GM23248 (cell line): ENCODE measurements at regions not wholly inside any gene's neighbourhood (a gene's known extent, or its start where the extent isn't known, plus 50 kb on each side); places are given as distances from the start of the nearest gene placed in this dataset.
"Not testable (repeated sequence)": the region's sequence is repeated elsewhere in the genome, so short reads cannot be mapped to it uniquely, and the experiment has no call there.

ENCODE experiments used
- DNase-seq: peaks from one replicate; pipeline ENCODE4 v3.0.0-alpha.2; 2015
- H2AFZ ChIP-seq: fragments of 200-600 bp; sonication (generic); 2 replicates; pipeline ENCODE4 v1.6.1; 2016; ENCODE audit warnings: antibody characterized with exemption
- H3F3A ChIP-seq: fragments of 200-600 bp; sonication (generic); 2 replicates; pipeline ENCODE4 v1.6.1; 2016; ENCODE audit warnings: mild to moderate bottlenecking, antibody characterized with exemption, mixed run types; ENCODE audit not compliant: insufficient read depth
- H3K27ac ChIP-seq: fragments of 200-600 bp; sonication (generic); 2 replicates; pipeline ENCODE4 v1.5.1; 2016; ENCODE audit warnings: mild to moderate bottlenecking
- H3K27me3 ChIP-seq: fragments of 200-600 bp; sonication (generic); replicated peaks from 2 replicates; pipeline ENCODE4 v1.6.1; 2016; ENCODE audit warnings: mild to moderate bottlenecking; ENCODE audit not compliant: insufficient read depth
- H3K36me3 ChIP-seq: fragments of 200-600 bp; sonication (generic); 2 replicates; pipeline ENCODE4 v1.6.1; 2016; ENCODE audit warnings: low read depth, mild to moderate bottlenecking
- H3K4me1 ChIP-seq: fragments of 200-600 bp; sonication (generic); 2 replicates; pipeline ENCODE4 v1.6.1; 2016; ENCODE audit warnings: mild to moderate bottlenecking; ENCODE audit not compliant: insufficient read depth
- H3K4me2 ChIP-seq: fragments of 200-600 bp; sonication (generic); one replicate; pipeline ENCODE4 v1.6.1; 2016; ENCODE audit warnings: mild to moderate bottlenecking; ENCODE audit not compliant: unreplicated experiment
- H3K4me3 ChIP-seq: fragments of 200-600 bp; sonication (generic); 2 replicates; pipeline ENCODE4 v1.5.1; 2016; ENCODE audit warnings: mild to moderate bottlenecking
- H3K79me2 ChIP-seq: fragments of 200-600 bp; sonication (generic); 2 replicates; pipeline ENCODE4 v1.6.1; 2016; ENCODE audit warnings: mild to moderate bottlenecking; ENCODE audit not compliant: insufficient read depth
- H3K9ac ChIP-seq: fragments of 200-600 bp; sonication (generic); 2 replicates; pipeline ENCODE4 v1.6.1; 2016; ENCODE audit warnings: mild to moderate bottlenecking
- H3K9me2 ChIP-seq: fragments of 200-600 bp; sonication (generic); 2 replicates; pipeline ENCODE4 v1.6.1; 2016; ENCODE audit warnings: mixed run types, mild to moderate bottlenecking, moderate library complexity; ENCODE audit not compliant: insufficient read depth
- H3K9me3 ChIP-seq: fragments of 200-600 bp; sonication (generic); one replicate; pipeline ENCODE4 v1.6.1; 2017; ENCODE audit warnings: low read depth
- H4K20me1 ChIP-seq: fragments of 200-600 bp; sonication (generic); 2 replicates; pipeline ENCODE4 v1.6.0; 2016; ENCODE audit not compliant: insufficient read depth
- EZH2 ChIP-seq: fragments of 200-600 bp; sonication (generic); IDR thresholded peaks from 2 replicates; pipeline ENCODE4 v1.6.1; 2018; ENCODE audit warnings: antibody characterized with exemption, mild to moderate bottlenecking; ENCODE audit not compliant: insufficient read depth, poor library complexity, severe bottlenecking
- EZH2phosphoT487 ChIP-seq: fragments of 200-600 bp; sonication (generic); IDR thresholded peaks from 2 replicates; pipeline ENCODE4 v1.6.1; 2018; ENCODE audit warnings: antibody characterized with exemption, moderate library complexity, mild to moderate bottlenecking, low read depth; ENCODE audit not compliant: insufficient read depth
- WGBS, 2 experiments: methylation state at CpG; one replicate each; pipeline ENCODE4 v1.1.6; 2015 to 2017; ENCODE audit warnings: low lambda C conversion rate in 2 of 2, low coverage in 1 of 2; ENCODE audit errors: missing lambda C conversion rate in 2 of 2; 5-methylcytosine and 5-hydroxymethylcytosine counted together
- in situ Hi-C: fragments of 300-500 bp; cut with MboI; formaldehyde crosslinking; loops from 2 replicates; pipeline ENCODE4 v1.15.0; 2020

DNA sequence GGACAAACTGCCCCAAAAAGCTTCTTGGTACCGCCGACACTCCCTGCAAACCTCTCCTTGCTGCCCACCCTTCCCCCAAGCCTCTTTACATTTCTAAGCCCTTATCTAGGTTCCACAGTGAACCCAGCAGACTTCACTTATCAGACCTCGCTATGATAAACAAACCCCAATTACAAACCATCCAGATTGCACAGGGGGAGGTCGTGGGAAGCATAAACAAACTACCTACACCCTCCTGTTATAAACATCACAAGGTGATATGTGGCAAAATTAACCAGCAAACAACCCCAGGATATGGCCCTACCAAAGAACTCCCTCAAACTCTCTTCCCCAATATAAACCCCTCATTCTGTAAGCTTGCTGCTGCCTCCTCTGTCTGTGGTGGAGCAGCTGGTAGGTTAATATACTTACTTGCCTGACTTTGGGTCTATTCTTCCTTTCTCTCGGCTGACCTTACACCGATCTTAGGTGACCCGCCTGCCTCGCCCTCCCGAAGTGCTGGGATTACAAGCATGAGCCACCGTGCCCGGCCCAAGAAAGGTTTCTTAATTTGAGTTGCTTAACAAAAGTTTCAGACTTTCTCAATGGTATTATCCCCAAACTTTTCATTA, 66.0 kb upstream of the TENM4 start:
- H3K9ac ChIP-seq: no peak overlapping the region
- no peaks in the 10 kb centered on the region for H3K36me3 ChIP-seq
- no peak overlapping the region for H3K4me3 ChIP-seq
- no peaks in the 10 kb centered on the region for H3F3A ChIP-seq
- no peaks in the 10 kb centered on the region for H4K20me1 ChIP-seq
- H3K9me3 ChIP-seq: no peaks in the 10 kb centered on the region
- no peaks in the 10 kb centered on the region for H3K4me1 ChIP-seq
- H2AFZ ChIP-seq: no peak overlapping the region
- 61 to 67% methylated on average over 11 of the region's 11 CpGs for WGBS, 2 experiments
- H3K9me2 ChIP-seq: no peaks in the 10 kb centered on the region
- DNase-seq: no peak
- no peaks in the 10 kb centered on the region for H3K79me2 ChIP-seq
- in situ Hi-C loops: no loop called here
- TF ChIP-seq EZH2: no peak
- no peak for TF ChIP-seq EZH2phosphoT487
- no peak overlapping the region for H3K27ac ChIP-seq
- H3K27me3 ChIP-seq: peaks cover 14% of the 10 kb centered on the region; the same call in 1 of the 2 replicates
- no peak overlapping the region for H3K4me2 ChIP-seq

DNA sequence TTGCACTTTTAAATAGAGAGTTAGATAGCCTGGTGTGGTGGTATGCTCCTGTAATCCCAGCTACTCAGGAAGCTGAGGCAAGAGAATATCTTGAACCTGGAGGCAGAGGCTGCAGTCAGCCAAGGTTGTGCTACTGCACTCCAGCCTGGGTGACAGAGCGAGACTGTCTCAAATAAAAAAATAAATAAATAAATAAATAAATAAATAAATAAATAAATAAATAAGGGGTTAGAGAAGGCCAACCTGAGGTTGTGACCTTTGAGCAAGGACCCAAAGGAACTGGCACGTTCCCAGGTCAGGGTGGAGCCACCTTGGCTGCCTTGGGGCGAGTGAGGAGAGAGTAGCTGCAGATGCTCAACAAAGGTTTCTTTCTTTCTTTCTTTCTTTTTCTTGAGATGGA, 65.3 kb upstream of the TENM4 start:
- WGBS, 2 experiments: 33 to 42% methylated on average over 3 of the region's 3 CpGs
- no peaks in the 10 kb centered on the region for H3K4me1 ChIP-seq
- no peaks in the 10 kb centered on the region for H3K9me3 ChIP-seq
- in situ Hi-C loops: no loop called here
- no peaks in the 10 kb centered on the region for H3K9me2 ChIP-seq
- no peak overlapping the region for H3K27ac ChIP-seq
- no peaks in the 10 kb centered on the region for H4K20me1 ChIP-seq
- H2AFZ ChIP-seq: no peak overlapping the region
- no peak overlapping the region for H3K4me3 ChIP-seq
- H3K9ac ChIP-seq: no peak overlapping the region
- no peak for TF ChIP-seq EZH2phosphoT487
- TF ChIP-seq EZH2: no peak
- no peaks in the 10 kb centered on the region for H3K36me3 ChIP-seq
- DNase-seq: no peak
- no peak overlapping the region for H3K4me2 ChIP-seq
- H3K27me3 ChIP-seq: peaks cover 14% of the 10 kb centered on the region; the same call in 1 of the 2 replicates
- H3K79me2 ChIP-seq: no peaks in the 10 kb centered on the region
- H3F3A ChIP-seq: no peaks in the 10 kb centered on the region

DNA sequence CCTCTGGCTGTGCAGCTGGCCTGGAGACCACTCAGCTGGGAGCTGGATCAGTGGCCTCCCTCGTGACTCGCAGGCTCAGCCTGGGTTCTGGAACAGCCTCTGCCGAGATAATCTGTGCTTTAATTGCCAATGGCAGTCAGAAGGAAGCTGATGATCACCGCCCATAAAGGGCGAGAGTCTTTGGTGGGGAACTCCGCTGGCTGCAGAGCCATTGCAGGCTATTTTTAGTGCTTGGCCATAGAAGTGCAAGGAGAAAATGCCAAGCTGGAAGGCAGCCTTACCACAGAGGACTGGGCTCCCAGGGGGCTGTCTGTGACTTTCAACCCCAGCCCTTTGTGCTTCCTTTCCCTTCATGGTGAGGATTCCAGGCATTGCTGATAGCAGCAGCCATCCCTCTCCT, 62.2 kb upstream of the TENM4 start:
- Histone ChIP-seq H3K79me2 (no peaks in the 10 kb centered on the region), H3K27ac (no peak overlapping the region), H3K9me3 (no peaks in the 10 kb centered on the region), H3K27me3 (peaks cover 14% of the 10 kb centered on the region; the same call in 1 of the 2 replicates), H4K20me1 (no peaks in the 10 kb centered on the region), H3K9me2 (no peaks in the 10 kb centered on the region), H3K4me1 (no peaks in the 10 kb centered on the region), H3F3A (no peaks in the 10 kb centered on the region), H2AFZ (no peak overlapping the region), H3K4me3 (no peak overlapping the region), H3K9ac (no peak overlapping the region), H3K4me2 (no peak overlapping the region), H3K36me3 (no peaks in the 10 kb centered on the region)
- peak; percentile 16 for DNase-seq
- in situ Hi-C loops: no loop called here
- WGBS, 2 experiments: 0 to 6% methylated on average over 6 of the region's 6 CpGs
- TF ChIP-seq EZH2phosphoT487: no peak
- no peak for TF ChIP-seq EZH2

DNA sequence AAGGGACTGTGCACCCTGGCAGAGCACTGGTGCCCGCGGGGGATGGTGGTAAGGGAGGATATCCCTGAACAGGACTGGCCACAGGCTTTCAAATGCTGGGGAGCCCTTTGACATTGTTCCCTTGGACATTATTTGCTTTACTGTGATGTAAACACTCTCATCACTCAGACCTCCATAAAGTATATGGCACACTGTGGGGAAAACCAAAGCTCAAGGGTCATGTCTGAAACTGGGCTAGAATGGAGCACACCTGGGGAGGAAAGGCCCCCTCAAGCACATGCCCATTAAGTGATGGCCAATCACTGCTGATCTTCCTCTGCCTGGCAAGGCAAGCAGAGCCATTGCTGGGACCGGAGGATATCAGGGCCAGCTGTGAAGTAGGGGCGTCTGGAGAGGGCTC, 60.9 kb upstream of the TENM4 start:
- TF ChIP-seq EZH2 (no peak), EZH2phosphoT487 (no peak)
- Histone ChIP-seq H3K9me2 (no peaks in the 10 kb centered on the region), H3K79me2 (no peaks in the 10 kb centered on the region), H3K4me2 (no peak overlapping the region), H3K27ac (no peak overlapping the region), H3K27me3 (peaks cover 14% of the 10 kb centered on the region; the same call in 1 of the 2 replicates), H3K9ac (no peak overlapping the region), H3K36me3 (no peaks in the 10 kb centered on the region), H3K4me1 (no peaks in the 10 kb centered on the region), H2AFZ (no peak overlapping the region), H3K9me3 (no peaks in the 10 kb centered on the region), H4K20me1 (no peaks in the 10 kb centered on the region), H3F3A (no peaks in the 10 kb centered on the region), H3K4me3 (no peak overlapping the region)
- 59 to 73% methylated on average over 4 of the region's 4 CpGs for WGBS, 2 experiments
- in situ Hi-C loops: no loop called here
- no peak for DNase-seq

DNA sequence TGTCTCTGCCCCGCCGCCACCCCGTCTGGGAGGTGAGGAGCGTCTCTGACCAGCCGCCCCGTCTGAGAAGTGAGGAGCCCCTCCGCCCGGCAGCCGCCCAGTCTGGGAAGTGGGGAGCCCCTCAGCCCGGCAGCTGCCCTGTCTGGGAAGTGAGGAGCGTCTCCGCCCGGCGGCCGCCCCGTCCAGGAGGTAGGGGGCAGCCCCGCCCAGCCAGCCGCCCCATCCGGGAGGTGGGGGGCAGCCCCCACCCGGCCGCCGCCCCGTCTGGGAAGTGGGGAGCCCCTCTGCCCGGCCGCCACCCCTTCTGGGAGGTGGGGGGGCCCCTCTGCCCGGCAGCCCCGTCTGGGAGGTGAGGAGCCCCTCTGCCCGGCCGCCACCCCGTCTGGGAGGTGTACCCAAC, 59.1 kb upstream of the TENM4 start:
- H3K79me2 ChIP-seq, H2AFZ ChIP-seq, H3K27ac ChIP-seq, H3K36me3 ChIP-seq, H3K9me3 ChIP-seq, H3K27me3 ChIP-seq, H3K4me3 ChIP-seq, in situ Hi-C loops, H3K4me1 ChIP-seq, H3K4me2 ChIP-seq, H3K9ac ChIP-seq, DNase-seq, H3F3A ChIP-seq, H3K9me2 ChIP-seq, H4K20me1 ChIP-seq: not testable (repeated sequence)
- WGBS, 2 experiments: 49 to 66% methylated on average over 6 to 23 of the region's 30 CpGs
